Skeletal muscle satellite cell (primary cell): ENCODE measurements at regions not wholly inside any gene's neighbourhood (a gene's known extent, or its start where the extent isn't known, plus 50 kb on each side); places are given as distances from the start of the nearest gene placed in this dataset.

Source experiments
- H3K27me3 ChIP-seq: 2 replicates; pipeline ENCODE4 v1.7.0; 2013; ENCODE audit warnings: low read length; ENCODE audit not compliant: control insufficient read depth, insufficient read depth
- H3K36me3 ChIP-seq: 2 replicates; pipeline ENCODE4 v1.7.0; 2013; ENCODE audit warnings: mild to moderate bottlenecking, control low read depth, low read length; ENCODE audit not compliant: insufficient read depth
- H3K4me1 ChIP-seq: 2 replicates; pipeline ENCODE4 v1.7.0; 2013; ENCODE audit warnings: low read length; ENCODE audit not compliant: control insufficient read depth, insufficient read depth
- H3K4me2 ChIP-seq: 2 replicates; pipeline ENCODE4 v1.7.0; 2013; ENCODE audit warnings: mild to moderate bottlenecking, low read length
- H3K4me3 ChIP-seq: 2 replicates; pipeline ENCODE4 v1.7.0; 2013; ENCODE audit warnings: low read length
- H3K9ac ChIP-seq: 2 replicates; pipeline ENCODE4 v1.7.0; 2013; ENCODE audit warnings: mild to moderate bottlenecking, low read depth, low read length, moderate library complexity
- H3K9me3 ChIP-seq: replicated peaks from 2 replicates; pipeline ENCODE4 v1.7.0; 2013; ENCODE audit warnings: mild to moderate bottlenecking, control low read depth, low read length

DNA sequence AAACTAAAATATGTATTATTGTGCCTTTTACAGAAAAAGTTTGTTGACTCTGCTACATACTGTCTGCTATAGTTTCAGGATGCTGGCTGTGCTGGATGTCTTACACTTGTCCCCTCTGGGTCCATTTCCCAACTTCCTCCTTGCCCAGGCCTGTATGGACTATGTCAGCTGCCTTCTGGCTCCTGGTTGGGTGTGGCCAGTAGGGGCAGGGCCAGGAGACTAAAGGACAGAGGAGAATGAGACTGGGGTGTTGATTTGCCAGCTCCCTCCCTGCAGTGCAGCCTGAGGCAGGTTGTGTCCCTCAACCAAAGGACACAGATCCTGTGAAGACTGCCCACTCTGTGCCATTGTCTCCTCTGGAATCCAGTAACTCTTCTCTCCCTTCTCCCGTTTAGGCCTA, 90.6 kb upstream of the UBE2E2 start:
- Histone ChIP-seq H3K4me2 (no peak overlapping the region), H3K4me1 (peaks cover 12% of the 10 kb centered on the region), H3K36me3 (no peaks in the 10 kb centered on the region), H3K4me3 (no peak overlapping the region), H3K27me3 (no peaks in the 10 kb centered on the region), H3K9me3 (no peaks in the 10 kb centered on the region), H3K9ac (no peak overlapping the region)

- H3K4me1 ChIP-seq = peaks cover 14% of the 10 kb centered on the region
- H3K4me3 ChIP-seq = peak overlapping the region; percentile 26
- H3K4me2 ChIP-seq = peak overlapping the region; percentile 63
- no peaks in the 10 kb centered on the region for H3K9me3 ChIP-seq
- H3K27me3 ChIP-seq = no peaks in the 10 kb centered on the region
- H3K36me3 ChIP-seq = no peaks in the 10 kb centered on the region
- no peak overlapping the region for H3K9ac ChIP-seq
These were observed 89.5 kb upstream of the UBE2E2 start for GRCh38 chr3:23113455-23114171.

- H3K9ac ChIP-seq = no peak overlapping the region
- H3K9me3 ChIP-seq = no peaks in the 10 kb centered on the region
- no peaks in the 10 kb centered on the region for H3K36me3 ChIP-seq
- no peak overlapping the region for H3K4me3 ChIP-seq
- H3K4me1 ChIP-seq = peaks cover 17% of the 10 kb centered on the region
- no peaks in the 10 kb centered on the region for H3K27me3 ChIP-seq
- H3K4me2 ChIP-seq = no peak overlapping the region
These were observed 88.7 kb upstream of the UBE2E2 start for GRCh38 chr3:23114432-23114831.

DNA sequence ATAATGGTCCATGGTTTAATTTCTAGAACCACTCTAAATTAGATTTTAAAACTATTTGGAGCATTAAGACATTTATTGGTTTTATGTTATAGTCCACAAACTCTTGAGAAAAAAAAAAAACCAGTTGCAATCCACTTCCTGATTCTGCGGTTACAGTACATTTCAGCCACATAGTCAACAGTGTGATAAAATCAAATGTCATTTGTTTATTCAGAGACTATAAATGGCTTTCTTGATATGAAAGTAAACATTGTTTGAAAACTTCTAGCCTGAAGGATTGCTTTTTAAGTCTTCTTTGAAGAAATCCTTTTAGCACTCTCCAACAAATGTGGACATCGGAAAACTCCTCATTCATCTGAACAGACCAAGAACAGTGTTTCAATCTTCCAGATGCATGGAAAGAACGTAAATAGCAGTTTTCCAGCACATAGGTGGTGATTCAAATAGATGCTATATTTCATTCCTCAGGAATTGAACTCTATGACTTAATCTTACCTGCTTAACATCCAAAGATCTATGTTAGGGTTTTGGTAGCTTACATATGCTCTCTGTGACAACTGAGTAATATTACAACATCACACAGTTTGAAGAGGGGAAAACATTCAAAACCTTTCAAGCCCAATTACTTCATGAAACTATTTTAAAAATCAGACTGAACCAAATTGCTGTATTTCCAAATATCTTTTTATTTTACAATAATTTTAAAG, 87.8 kb upstream of the UBE2E2 start:
- no peak overlapping the region for H3K9ac ChIP-seq
- H3K9me3 ChIP-seq = no peaks in the 10 kb centered on the region
- no peak overlapping the region for H3K4me2 ChIP-seq
- H3K36me3 ChIP-seq = no peaks in the 10 kb centered on the region
- H3K4me1 ChIP-seq = peaks cover 17% of the 10 kb centered on the region
- H3K4me3 ChIP-seq = no peak overlapping the region
- no peaks in the 10 kb centered on the region for H3K27me3 ChIP-seq

GRCh38 chr3:23116081-23116837, 86.9 kb upstream of the UBE2E2 start:
- Histone ChIP-seq H3K4me2 (no peak overlapping the region), H3K9ac (no peak overlapping the region), H3K27me3 (no peaks in the 10 kb centered on the region), H3K36me3 (no peaks in the 10 kb centered on the region), H3K9me3 (no peaks in the 10 kb centered on the region), H3K4me1 (peaks cover 17% of the 10 kb centered on the region), H3K4me3 (no peak overlapping the region)

- Histone ChIP-seq H3K9me3 (no peaks in the 10 kb centered on the region), H3K4me1 (peaks cover 17% of the 10 kb centered on the region), H3K4me3 (no peak overlapping the region), H3K9ac (no peak overlapping the region), H3K36me3 (no peaks in the 10 kb centered on the region), H3K27me3 (no peaks in the 10 kb centered on the region), H3K4me2 (no peak overlapping the region)
These were observed 85.3 kb upstream of the UBE2E2 start for GRCh38 chr3:23117856-23118255.

DNA sequence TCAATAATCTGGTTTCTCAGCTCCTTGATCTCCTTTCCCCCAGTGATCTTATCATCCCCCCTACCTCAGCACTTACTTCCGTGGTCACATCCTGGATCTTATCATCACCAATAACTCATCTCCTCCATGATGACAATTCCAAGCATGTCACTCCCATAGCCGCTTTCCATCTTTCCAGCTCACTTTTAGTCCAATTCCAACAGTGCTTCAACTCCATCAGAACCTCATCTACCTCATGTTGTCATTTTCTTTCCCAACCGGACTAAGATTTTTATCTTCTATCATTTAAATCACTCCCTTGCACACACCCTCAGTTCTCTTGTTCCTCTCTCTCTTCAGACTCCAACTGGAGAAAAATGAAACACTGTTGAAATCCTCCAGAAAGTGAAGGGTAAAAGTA, 75.9 kb upstream of the UBE2E2 start:
- Histone ChIP-seq H3K36me3 (no peaks in the 10 kb centered on the region), H3K9me3 (no peaks in the 10 kb centered on the region), H3K27me3 (peaks cover 8% of the 10 kb centered on the region), H3K9ac (no peak overlapping the region), H3K4me3 (no peak overlapping the region), H3K4me1 (no peaks in the 10 kb centered on the region), H3K4me2 (no peak overlapping the region)

GRCh38 chr3:23128655-23129054, 74.5 kb upstream of the UBE2E2 start:
- Histone ChIP-seq H3K36me3 (no peaks in the 10 kb centered on the region), H3K9me3 (no peaks in the 10 kb centered on the region), H3K27me3 (peaks cover 8% of the 10 kb centered on the region), H3K9ac (no peak overlapping the region), H3K4me3 (no peak overlapping the region), H3K4me2 (no peak overlapping the region), H3K4me1 (no peaks in the 10 kb centered on the region)

DNA sequence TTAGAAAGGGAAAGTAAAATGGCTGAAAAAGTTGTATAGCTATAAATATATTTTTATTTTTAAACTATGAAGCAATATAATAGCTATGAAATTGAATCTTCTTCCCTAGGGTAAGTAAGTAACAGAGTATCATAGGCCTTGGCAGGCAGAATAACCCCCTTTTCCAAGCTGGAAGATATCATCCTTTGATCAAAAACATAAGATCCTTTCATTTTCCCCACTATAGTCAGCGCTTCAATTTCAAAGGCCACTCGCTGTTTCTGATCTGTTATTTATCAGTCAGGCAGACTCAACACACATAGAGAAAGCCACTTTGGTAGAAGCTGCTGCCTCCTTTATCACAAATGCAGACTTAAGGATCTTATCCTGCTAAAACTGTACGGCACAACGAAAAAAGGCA, 74.0 kb upstream of the UBE2E2 start:
- Histone ChIP-seq H3K4me3 (no peak overlapping the region), H3K36me3 (no peaks in the 10 kb centered on the region), H3K4me1 (no peaks in the 10 kb centered on the region), H3K9me3 (no peaks in the 10 kb centered on the region), H3K27me3 (peaks cover 8% of the 10 kb centered on the region), H3K4me2 (no peak overlapping the region), H3K9ac (no peak overlapping the region)

- Histone ChIP-seq H3K27me3 (peaks cover 8% of the 10 kb centered on the region), H3K4me3 (no peak overlapping the region), H3K4me2 (peak overlapping the region; percentile 13), H3K36me3 (no peaks in the 10 kb centered on the region), H3K4me1 (no peaks in the 10 kb centered on the region), H3K9ac (no peak overlapping the region), H3K9me3 (no peaks in the 10 kb centered on the region)
These were observed 73.3 kb upstream of the UBE2E2 start for GRCh38 chr3:23129817-23130216.

DNA sequence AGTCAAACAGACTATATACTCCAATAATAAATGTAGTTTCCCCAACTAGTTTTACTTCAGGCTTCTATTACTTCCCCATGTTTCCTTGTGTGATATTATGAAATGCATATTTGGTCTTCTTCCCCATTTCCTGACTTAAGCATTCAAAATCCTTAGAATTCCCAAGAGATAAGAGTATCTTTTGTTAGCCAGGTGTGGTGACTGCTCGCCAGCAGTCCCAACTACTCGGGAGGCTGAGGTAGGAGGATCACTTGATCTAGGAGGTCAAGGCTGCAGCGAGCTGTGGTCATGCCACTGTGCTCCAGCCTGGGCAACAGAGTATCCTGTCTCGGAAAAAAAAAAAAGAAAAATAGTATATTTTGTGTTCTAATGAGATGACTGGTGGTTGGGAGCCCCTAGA, 72.7 kb upstream of the UBE2E2 start:
- Histone ChIP-seq H3K36me3 (no peaks in the 10 kb centered on the region), H3K4me1 (no peaks in the 10 kb centered on the region), H3K4me2 (no peak overlapping the region), H3K9me3 (no peaks in the 10 kb centered on the region), H3K9ac (no peak overlapping the region), H3K4me3 (no peak overlapping the region), H3K27me3 (peaks cover 7% of the 10 kb centered on the region)
